GM12874 (cell line): ENCODE measurements at regions not wholly inside any gene's neighbourhood (a gene's known extent, or its start where the extent isn't known, plus 50 kb on each side); places are given as distances from the start of the nearest gene placed in this dataset.

ENCODE experiments used
- TF ChIP-seq, protein P1 (sequence below): IDR thresholded peaks from 2 replicates; pipeline ENCODE4 v1.5.1; 2011; ENCODE audit warnings: low read depth, mild to moderate bottlenecking, control low read depth, low read length, moderate library complexity; ENCODE audit not compliant: insufficient read depth

DNA sequence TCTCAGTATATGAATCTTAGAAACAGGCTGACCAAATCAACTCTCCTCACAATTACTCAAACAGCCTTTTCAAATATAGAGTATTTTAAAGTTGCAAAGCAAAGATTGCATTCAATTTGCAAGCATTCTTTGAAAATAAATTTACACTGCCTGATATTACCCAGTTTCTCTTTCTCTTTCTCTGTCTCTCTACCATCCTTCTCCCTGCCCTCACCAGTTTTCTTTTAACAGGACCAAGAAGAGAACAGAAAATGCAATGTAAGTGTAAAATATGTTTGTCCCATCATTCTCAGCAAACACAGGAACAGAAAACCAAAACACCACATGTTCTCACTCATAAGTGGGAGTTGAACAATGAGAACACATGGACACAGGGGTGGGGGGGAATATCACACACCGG lies 520.3 kb upstream of the USP15 start:
- TF ChIP-seq, protein P1, sequence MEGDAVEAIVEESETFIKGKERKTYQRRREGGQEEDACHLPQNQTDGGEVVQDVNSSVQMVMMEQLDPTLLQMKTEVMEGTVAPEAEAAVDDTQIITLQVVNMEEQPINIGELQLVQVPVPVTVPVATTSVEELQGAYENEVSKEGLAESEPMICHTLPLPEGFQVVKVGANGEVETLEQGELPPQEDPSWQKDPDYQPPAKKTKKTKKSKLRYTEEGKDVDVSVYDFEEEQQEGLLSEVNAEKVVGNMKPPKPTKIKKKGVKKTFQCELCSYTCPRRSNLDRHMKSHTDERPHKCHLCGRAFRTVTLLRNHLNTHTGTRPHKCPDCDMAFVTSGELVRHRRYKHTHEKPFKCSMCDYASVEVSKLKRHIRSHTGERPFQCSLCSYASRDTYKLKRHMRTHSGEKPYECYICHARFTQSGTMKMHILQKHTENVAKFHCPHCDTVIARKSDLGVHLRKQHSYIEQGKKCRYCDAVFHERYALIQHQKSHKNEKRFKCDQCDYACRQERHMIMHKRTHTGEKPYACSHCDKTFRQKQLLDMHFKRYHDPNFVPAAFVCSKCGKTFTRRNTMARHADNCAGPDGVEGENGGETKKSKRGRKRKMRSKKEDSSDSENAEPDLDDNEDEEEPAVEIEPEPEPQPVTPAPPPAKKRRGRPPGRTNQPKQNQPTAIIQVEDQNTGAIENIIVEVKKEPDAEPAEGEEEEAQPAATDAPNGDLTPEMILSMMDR: no peak

GRCh38 chr12:61750604-61751003 lies 509.6 kb upstream of the USP15 start:
- TF ChIP-seq, protein P1: no peak

DNA sequence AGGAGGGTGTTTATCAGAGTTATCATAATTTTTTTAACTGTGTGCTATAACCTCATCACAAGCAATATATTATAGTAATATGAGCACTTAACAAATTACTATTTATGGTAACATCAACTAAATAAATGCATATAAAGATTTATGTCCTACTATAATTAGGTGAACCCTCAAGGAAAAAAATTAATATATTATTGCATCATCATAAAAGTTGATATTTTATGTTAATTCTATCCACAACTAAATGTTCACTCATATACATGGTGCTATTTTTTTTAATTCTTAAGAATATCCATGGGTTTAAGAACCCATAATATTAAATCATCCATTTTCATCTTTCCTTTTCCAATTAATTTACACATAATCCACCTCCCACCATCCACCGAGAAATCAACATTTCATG lies 506.0 kb upstream of the USP15 start:
- TF ChIP-seq, protein P1: no peak

GRCh38 chr12:61757831-61758505 lies 502.2 kb upstream of the USP15 start:
- TF ChIP-seq, protein P1: no peak

DNA sequence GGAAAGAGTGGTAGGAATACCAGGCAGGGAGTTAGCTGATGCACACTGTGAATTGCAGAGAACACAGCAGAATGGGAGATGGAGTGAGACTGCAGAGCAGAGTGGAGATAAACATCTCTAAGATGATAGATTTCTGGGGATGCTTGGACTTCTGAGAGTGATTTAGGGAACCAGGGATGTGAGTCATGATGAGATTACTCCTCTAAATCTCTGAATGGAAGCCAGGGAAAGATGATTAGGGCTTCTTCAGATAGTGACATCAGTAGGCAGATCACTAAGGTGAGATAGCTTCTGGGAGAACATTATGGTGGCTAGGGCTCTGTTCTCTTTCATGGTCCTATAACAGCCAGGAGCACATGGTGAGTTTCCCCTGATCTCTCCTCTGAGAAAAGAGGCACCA lies 501.5 kb upstream of the USP15 start:
- TF ChIP-seq, protein P1: no peak

GRCh38 chr12:61765926-61766325 lies 494.3 kb upstream of the USP15 start:
- TF ChIP-seq, protein P1: no peak

GRCh38 chr12:61780435-61780834 lies 479.8 kb upstream of the USP15 start:
- TF ChIP-seq, protein P1: no peak

GRCh38 chr12:61781021-61781581 lies 479.1 kb upstream of the USP15 start:
- TF ChIP-seq, protein P1: no peak
